Prostate gland (tissue), 2 donors: ENCODE measurements at regions not wholly inside any gene's neighbourhood (a gene's known extent, or its start where the extent isn't known, plus 50 kb on each side); places are given as distances from the start of the nearest gene placed in this dataset.

Experiments used
- DNase-seq: peaks from one replicate; pipeline ENCODE4 v3.0.0-alpha.2; 2019; ENCODE audit warnings: low spot score
- H3K27ac ChIP-seq, 2 donors: fragments of 200-600 bp; sonication (generic); 2 replicates each; pipeline ENCODE4 v1.5.1; 2017 to 2019
- H3K27me3 ChIP-seq: fragments of 200-600 bp; sonication (generic); replicated peaks from 2 replicates; pipeline ENCODE4 v1.5.1; 2019; ENCODE audit not compliant: insufficient read depth
- H3K36me3 ChIP-seq, 2 donors: fragments of 200-600 bp; sonication (generic); 1 replicate in 1 of 2; 2 replicates in 1 of 2; pipeline versions ENCODE4 v1.5.1 to v1.8.1; 2017 to 2019
- H3K4me1 ChIP-seq: fragments of 200-600 bp; sonication (generic); replicated peaks from 2 replicates; pipeline ENCODE4 v1.5.1; 2019
- H3K4me3 ChIP-seq, 2 donors: fragments of 200-600 bp; sonication (generic); 2 replicates each; pipeline ENCODE4 v1.5.1; 2017 to 2019
- H3K9me3 ChIP-seq: fragments of 200-600 bp; sonication (generic); 2 replicates; pipeline ENCODE4 v1.5.1; 2017
- POLR2A ChIP-seq: fragments of 450-650 bp; IDR thresholded peaks from one replicate; pipeline ENCODE4 v1.6.1; 2016; ENCODE audit warnings: antibody characterized with exemption, mild to moderate bottlenecking
- POLR2AphosphoS5 ChIP-seq: sonication (generic); formaldehyde crosslinking; IDR thresholded peaks from one replicate; pipeline ENCODE4 v1.6.1; 2017; ENCODE audit warnings: antibody characterized with exemption
- WGBS: methylation state at CpG from one replicate; pipeline ENCODE4 v1.1.5; 2018; 5-methylcytosine and 5-hydroxymethylcytosine counted together
- intact Hi-C: fragments of 100-400 bp; cut with DNase I; formaldehyde crosslinking; loops from one replicate; pipeline ENCODE4 v1.14.2; 2022
- TF ChIP-seq, protein P1 (sequence below), 4 experiments: fragments of 200-600 bp in 2 of 4; fragments of 450-650 bp in 2 of 4; sonication (generic) in 2 of 4; IDR thresholded peaks; 1 replicate in 3 of 4; 2 replicates in 1 of 4; pipeline ENCODE4 v1.5.1; 2016 to 2019; ENCODE audit warnings: antibody characterized with exemption in 4 of 4, mild to moderate bottlenecking in 2 of 4, moderate library complexity in 2 of 4

DNA sequence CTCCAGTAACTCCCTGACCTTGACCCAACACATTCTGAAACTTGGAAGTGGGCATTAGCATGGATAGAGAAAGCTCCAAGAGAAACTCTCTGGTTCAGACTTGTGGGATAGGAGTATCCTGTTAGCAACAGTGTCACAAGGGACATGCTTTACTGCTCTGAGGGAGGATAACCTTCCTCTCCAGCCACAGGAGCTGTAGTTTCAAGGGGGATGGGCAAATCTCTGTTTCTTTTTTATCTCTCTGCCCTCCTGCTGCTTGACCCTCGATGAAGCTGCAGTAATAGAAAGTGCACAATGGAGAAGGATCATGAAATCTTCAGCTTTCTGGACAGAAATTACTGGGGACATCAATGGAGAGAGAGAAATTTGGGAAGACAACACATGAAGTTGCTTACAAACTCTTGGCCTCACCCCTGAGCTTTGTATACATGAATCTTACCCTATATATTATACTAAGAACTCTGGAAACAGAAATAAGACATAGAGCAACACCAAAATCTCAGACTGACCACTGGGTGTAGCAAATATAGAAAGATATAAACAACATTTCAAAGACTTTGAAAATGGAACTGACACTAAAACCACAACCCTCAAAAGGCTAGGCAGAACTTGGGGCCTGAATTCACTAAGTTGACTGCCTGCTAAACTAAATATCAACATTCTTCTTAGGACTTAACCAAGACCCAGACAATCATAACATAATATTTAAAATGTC lies 471.0 kb upstream of the MEF2C start:
- H3K9me3 ChIP-seq = no peaks in the 10 kb centered on the region
- intact Hi-C loops = no loop called here
- no peak for DNase-seq
- no peak for TF ChIP-seq POLR2A
- TF ChIP-seq, protein P1, sequence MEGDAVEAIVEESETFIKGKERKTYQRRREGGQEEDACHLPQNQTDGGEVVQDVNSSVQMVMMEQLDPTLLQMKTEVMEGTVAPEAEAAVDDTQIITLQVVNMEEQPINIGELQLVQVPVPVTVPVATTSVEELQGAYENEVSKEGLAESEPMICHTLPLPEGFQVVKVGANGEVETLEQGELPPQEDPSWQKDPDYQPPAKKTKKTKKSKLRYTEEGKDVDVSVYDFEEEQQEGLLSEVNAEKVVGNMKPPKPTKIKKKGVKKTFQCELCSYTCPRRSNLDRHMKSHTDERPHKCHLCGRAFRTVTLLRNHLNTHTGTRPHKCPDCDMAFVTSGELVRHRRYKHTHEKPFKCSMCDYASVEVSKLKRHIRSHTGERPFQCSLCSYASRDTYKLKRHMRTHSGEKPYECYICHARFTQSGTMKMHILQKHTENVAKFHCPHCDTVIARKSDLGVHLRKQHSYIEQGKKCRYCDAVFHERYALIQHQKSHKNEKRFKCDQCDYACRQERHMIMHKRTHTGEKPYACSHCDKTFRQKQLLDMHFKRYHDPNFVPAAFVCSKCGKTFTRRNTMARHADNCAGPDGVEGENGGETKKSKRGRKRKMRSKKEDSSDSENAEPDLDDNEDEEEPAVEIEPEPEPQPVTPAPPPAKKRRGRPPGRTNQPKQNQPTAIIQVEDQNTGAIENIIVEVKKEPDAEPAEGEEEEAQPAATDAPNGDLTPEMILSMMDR (IDR thresholded peaks at IDR 0.05) = no peak
- no peak for TF ChIP-seq POLR2AphosphoS5
- H3K4me3 ChIP-seq = no peak overlapping the region
- no peaks in the 10 kb centered on the region for H3K4me1 ChIP-seq
- H3K36me3 ChIP-seq = no peaks in the 10 kb centered on the region
- 77% methylated on average over 1 of the region's 1 CpG for WGBS
- no peaks in the 10 kb centered on the region for H3K27me3 ChIP-seq
- no peak overlapping the region for H3K27ac ChIP-seq

DNA sequence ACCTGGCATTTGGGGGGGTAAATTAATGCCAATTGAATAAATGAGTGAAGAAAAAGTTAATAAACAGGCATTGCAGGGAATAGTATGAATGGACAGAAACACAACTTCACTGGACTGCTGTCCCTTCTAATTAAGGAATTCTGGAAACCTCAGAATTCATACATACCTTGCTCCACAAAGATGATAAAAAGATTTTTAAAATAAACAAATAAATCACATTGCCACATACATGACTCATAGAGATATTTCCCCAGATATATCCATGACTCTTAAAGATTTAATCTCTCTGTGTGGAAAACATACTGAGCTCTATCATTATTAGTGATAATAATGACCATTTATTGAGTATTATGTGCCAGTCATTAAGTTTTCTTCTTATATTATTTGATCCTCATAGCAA lies 469.0 kb upstream of the MEF2C start:
- Histone ChIP-seq H3K27ac (no peak overlapping the region), H3K4me3 (no peak overlapping the region), H3K9me3 (no peaks in the 10 kb centered on the region), H3K36me3 (no peaks in the 10 kb centered on the region), H3K27me3 (no peaks in the 10 kb centered on the region), H3K4me1 (no peaks in the 10 kb centered on the region)
- TF ChIP-seq, protein P1 (IDR thresholded peaks at IDR 0.05) = no peak
- TF ChIP-seq POLR2AphosphoS5 (no peak), POLR2A (no peak)
- no peak for DNase-seq
- intact Hi-C loops = no loop called here

DNA sequence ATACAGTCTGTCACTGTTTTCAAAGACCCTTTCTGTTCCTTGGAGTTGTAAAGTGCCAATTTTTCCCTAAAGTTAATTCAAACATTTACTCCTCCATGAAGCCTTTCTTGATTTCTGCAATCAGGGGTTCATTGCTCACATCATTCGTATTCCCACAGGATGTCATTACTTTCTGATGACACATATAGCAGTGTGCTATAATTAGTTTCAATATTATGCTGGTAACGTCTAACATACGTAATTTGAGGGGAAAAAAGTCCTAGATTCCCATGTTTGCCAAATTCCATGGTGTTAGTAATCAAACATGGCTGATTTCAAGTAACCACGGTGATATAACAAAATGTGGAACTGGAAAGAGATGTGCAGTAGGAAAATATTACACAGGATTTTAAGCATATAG lies 468.2 kb upstream of the MEF2C start:
- TF ChIP-seq, protein P1 (IDR thresholded peaks at IDR 0.05) = no peak
- TF ChIP-seq POLR2A (no peak), POLR2AphosphoS5 (no peak)
- Histone ChIP-seq H3K4me3 (no peak overlapping the region), H3K27me3 (no peaks in the 10 kb centered on the region), H3K4me1 (no peaks in the 10 kb centered on the region), H3K27ac (no peak overlapping the region), H3K36me3 (no peaks in the 10 kb centered on the region), H3K9me3 (no peaks in the 10 kb centered on the region)
- intact Hi-C loops = no loop called here
- 90% methylated on average over 4 of the region's 4 CpGs for WGBS
- DNase-seq = no peak

DNA sequence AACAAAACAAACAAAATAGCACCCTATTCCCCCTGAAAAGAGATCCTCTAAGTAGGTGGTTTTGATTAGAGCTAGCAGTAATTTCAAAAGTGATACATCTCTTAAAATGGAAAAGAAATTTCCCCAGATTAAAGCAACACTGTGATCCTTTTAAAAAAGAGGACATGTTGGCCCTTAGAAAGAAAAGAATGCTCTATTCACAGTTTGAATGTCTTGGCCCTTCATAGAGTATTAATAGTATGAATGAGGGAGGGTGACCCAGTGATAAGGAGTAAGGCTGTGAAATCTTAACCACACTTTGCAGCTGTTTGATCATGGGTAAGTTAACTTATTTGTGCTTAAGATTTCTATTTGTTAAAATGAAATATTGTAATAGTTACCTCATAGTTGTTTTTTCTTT lies 467.7 kb upstream of the MEF2C start:
- intact Hi-C loops = no loop called here
- H3K27ac ChIP-seq = no peak overlapping the region

More for the DNA sequence above, 467.7 kb upstream of the MEF2C start:
- Histone ChIP-seq H3K27me3 (no peaks in the 10 kb centered on the region), H3K9me3 (no peaks in the 10 kb centered on the region), H3K4me1 (no peaks in the 10 kb centered on the region), H3K36me3 (no peaks in the 10 kb centered on the region), H3K4me3 (no peak overlapping the region)
- TF ChIP-seq POLR2A (no peak), POLR2AphosphoS5 (no peak)
- TF ChIP-seq, protein P1 (IDR thresholded peaks at IDR 0.05) = no peak
- DNase-seq = no peak
